ENCODE measurements at regions not wholly inside any gene's neighbourhood (a gene's known extent, or its start where the extent isn't known, plus 50 kb on each side); places are given as distances from the start of the nearest gene placed in this dataset.

DNA sequence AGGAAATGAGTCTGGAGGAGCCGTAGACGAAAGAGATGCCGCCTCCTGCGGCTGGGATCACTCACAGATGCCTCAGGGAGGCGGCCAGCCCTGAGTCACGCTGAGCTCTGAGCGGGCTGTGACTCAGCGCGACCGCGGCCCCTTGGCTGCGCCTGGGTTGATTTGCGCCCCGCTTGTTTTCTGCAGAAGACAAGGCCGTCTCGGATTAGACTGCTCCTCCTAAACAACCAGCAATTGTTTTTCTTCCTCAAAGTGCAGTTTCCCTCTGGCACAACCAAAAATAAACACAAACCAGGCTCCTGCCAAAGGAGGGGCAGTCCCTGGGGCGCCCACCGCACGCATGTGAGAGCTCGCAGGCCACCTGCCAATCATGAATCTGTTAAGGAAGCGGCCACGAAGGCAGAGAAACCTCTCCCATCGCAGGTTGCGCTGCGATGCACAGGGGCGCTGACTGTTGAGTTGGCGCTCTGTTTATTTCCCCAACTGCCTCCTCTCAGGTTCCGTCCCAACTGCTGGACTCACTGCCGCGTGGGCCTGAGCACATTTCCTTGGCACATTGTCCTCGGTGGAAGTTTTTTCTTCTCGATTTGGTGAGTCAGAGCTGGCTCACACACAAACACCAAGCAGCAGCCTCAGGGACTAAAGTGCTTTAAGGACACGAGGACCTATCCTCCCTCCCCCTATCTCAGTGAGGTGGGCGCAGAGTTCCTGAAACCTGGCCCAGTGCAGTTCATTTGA lies 85.2 kb upstream of the NDUFV2 start:
- TF ChIP-seq, protein P1, sequence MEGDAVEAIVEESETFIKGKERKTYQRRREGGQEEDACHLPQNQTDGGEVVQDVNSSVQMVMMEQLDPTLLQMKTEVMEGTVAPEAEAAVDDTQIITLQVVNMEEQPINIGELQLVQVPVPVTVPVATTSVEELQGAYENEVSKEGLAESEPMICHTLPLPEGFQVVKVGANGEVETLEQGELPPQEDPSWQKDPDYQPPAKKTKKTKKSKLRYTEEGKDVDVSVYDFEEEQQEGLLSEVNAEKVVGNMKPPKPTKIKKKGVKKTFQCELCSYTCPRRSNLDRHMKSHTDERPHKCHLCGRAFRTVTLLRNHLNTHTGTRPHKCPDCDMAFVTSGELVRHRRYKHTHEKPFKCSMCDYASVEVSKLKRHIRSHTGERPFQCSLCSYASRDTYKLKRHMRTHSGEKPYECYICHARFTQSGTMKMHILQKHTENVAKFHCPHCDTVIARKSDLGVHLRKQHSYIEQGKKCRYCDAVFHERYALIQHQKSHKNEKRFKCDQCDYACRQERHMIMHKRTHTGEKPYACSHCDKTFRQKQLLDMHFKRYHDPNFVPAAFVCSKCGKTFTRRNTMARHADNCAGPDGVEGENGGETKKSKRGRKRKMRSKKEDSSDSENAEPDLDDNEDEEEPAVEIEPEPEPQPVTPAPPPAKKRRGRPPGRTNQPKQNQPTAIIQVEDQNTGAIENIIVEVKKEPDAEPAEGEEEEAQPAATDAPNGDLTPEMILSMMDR (IDR thresholded peaks at IDR 0.05; ENCODE audit: insufficient read depth, low read depth, low read length) = no peak
- no peak for TF ChIP-seq EZH2 (IDR thresholded peaks at IDR 0.05; ENCODE audit: insufficient read depth, low read length)
